ENCODE measurements at regions not wholly inside any gene's neighbourhood (a gene's known extent, or its start where the extent isn't known, plus 50 kb on each side); places are given as distances from the start of the nearest gene placed in this dataset.
"Not testable (repeated sequence)": the region's sequence is repeated elsewhere in the genome, so short reads cannot be mapped to it uniquely, and the experiment has no call there.

DNA sequence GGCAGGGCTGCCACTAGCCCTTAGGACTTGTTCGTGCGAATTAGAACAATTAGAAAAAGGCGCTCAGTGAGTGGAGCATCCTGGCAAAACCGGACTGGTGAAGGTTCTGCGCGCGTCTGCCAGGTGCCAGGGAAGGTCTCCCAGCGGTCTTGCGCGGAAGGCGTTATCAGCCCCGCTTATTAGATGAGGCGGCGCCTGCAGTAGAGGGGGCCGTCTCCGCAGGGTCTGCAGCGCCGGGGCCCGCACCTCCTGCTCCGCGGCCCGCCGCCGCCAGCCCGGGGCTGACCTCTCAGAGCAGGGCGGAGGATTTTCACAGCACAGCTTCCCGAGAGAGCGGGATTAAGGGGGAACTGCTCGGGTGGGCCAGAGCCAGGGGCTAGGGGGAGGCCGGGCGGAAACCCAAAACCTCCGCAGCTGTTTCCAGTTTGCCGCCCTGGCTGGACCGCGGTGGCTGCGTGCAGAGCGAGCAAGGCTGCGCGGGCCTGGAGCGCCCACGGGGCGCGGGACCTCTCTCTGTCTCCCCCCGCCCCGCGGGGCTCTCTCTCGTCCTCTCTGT, 155.2 kb downstream of the FOXD2 start:
- no peak for DNase-seq (ENCODE audit: extremely low read depth, low read depth, low spot score)

DNA sequence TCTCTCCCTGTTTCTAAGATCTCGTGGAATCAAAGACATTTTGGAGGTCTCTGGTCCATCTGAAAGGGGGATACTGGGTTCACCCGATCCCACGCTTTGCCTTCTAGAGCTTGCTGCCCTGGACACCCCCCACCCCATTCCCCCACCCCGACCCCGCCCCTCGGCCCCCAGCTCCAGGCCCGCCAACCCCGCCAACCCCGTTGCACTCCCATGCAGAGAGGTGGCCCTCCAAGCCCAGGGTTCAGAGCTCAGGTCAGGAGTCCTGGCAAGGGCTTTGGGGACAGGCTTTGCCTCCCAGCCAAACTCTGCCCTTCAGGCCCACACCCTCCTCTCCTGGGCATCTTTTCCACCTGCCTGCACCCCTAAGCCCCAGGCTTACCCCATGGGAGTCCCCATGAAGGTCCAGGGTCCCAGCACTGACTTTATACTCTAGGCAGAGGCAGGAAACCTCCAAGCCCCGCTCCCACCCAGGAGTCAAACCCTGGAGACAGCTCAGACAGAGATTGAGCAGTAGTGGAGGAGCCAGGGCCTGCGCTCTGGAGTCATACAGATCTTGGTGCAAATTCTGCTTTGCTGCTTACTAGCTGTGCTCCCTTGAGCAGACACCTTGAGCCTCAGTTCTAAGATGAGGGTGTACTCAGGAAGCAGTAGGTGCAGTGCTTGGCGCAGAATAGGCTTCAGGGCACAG, 155.9 kb downstream of the FOXD2 start:
- no peak for DNase-seq (ENCODE audit: extremely low read depth, low read depth, low spot score)

DNA sequence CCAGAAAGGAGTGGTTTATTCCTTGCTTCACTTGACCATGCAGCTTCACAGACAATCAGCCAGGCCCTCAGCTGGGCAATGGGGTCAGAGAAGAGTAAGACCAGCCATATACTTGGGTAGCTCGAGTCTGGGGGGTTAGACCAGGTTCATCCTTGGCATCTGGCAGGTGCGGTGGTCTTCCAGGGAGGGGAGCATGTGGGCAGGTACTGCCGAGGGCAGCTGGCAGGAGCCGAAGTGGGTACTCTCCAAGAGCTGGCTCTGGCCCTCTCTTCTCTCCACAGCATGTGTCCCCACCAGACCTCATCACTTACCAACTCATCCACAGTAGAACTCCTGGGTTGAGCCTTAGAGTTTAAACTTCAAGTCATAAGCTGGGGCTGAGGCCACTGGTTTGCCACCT, 156.8 kb downstream of the FOXD2 start:
- no peak for DNase-seq (ENCODE audit: extremely low read depth, low read depth, low spot score)

DNA sequence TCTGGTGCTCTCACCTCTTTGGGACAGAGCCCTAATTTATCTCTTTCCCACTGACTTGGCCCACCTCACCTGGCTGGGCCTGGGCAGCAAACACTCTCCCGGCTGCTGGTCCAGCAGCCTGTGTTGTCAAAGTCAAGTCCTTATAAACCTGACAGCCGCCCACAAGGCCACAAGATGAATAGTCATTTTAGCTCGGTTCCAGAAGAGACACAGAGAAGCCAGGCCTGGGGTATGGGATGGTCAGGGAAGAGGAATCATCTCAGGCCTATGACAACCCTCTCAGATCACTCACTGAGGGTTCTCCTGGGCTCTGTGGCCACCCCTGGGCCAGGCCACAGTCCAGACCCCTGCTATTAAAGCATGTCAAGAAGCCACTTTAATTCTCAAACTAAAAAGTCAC, 158.5 kb downstream of the FOXD2 start:
- DNase-seq (ENCODE audit: extremely low read depth, low read depth, low spot score) = no peak

DNA sequence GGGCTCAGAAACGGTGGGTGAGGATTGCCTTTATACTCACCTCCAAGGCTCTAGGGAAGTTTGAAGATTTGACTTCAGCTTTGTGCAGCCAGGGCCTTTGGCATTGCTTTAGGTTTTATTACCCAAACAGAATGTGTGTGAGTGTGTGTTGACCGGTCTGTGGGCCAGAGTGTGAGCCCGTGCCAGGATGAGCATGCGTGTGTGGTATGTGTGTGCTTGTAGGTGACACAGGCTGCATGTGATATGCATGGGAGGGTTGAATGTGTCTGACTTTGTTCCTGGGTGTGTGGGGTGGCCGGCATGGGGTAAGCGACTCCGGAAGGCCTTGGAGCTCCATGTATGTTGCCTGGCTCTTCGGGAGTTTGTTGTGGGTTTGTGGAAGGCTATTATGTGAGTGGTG, 160.5 kb downstream of the FOXD2 start:
- no peak for DNase-seq (ENCODE audit: extremely low read depth, low read depth, low spot score)

DNA sequence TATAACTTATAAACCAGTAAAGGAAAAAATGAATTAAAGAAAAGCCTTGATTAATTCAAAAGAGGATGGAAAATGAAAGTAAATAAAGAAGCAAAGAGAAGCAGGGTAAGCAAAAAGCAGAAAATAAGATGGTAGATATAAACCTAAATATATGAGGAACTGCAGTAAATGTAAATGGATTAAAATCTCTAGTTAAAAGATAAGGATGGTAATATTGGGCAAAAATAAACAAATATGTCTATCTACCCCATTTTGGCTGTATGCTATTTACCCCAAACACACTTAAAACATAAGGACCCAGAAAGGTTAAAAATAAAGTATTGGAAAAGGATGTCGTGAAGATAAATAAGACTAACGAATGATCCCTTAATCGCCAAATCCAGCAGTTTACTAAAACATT, 161.9 kb downstream of the FOXD2 start:
- DNase-seq (ENCODE audit: extremely low read depth, low read depth, low spot score) = no peak

DNA sequence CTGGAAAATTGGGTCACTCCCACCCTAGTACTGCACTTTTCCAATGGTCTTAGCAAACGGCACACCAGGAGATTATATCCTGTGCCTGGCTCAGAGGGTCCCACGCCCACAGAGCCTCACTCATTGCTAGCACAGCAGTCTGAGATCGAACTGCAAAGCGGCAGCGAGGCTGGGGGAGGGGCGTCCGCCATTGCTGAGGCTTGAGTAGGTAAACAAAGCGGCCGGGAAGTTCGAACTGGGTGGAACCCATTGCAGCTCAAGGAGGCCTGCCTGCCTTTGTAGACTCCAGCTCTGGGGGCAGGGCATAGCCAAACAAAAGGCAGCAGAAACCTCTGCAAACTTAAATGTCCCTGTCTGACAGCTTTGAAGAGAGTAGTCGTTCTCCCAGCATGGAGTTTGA, 164.6 kb downstream of the FOXD2 start:
- not testable (repeated sequence) for DNase-seq (ENCODE audit: extremely low read depth, low read depth, low spot score)

DNA sequence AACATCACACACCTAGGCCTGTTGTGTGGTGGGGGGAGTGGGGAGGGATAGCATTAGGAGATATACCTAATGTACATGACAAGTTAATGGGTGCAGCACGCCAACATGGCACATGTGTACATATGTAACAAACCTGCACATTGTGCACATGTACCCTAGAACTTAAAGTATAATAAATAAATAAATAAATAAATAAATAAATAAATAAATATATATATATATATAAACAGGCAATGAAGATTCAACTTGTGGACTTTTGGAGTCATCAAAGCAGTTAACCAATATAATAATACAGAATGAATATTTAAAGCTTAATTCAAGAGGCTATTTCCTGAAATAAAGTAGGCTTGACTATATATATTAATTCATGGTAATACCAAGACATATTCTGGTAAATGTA, 167.0 kb downstream of the FOXD2 start:
- DNase-seq (ENCODE audit: extremely low read depth, low read depth, low spot score) = not testable (repeated sequence)

DNA sequence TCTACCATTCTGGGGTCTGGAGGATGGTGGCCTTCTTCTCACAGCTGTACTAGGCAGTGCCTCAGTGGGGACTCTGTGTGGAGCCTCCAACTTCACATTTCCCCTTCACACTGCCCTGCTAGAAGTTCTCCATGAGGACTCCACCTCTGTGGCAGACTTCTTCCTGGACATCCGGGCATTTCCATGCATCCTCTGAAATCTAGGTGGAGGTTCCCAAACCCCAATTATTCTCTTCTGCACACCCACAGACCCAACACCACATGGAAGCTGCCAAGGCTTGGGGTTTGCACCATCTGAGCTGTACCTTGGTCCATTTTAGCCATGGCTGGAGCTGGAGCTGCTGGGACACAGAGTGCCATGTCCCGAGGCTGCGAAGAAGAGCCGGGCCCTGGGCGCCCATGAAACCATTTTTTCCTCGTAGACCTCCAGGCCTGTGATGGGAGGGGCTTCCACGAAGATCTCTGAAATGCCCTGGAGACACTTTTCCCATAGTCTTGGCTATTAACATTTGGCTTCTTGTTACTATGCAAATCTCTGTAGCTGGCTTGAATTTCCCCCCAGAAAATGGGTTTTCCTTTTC, 170.5 kb downstream of the FOXD2 start:
- DNase-seq (ENCODE audit: extremely low read depth, low read depth, low spot score) = no peak

DNA sequence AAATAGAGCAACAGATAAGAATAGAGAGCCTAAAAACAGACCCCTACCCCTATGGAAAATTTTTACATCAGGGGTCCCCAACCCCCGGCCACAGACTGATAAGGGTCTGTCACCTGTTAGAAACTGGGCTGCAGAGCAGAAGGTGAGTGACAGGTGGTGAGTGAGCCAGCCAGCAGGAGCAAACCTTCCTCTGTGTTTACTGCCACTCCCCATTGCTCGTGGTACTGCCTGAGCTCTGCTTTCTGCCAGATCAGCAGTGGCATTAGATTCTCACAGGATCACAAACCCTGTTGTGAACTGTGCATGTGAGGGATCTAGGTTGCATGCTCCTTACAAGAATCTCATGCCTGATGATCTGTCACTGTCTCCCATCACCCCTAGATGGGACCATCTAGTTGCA, 174.1 kb downstream of the FOXD2 start:
- no peak for DNase-seq (ENCODE audit: extremely low read depth, low read depth, low spot score)

DNA sequence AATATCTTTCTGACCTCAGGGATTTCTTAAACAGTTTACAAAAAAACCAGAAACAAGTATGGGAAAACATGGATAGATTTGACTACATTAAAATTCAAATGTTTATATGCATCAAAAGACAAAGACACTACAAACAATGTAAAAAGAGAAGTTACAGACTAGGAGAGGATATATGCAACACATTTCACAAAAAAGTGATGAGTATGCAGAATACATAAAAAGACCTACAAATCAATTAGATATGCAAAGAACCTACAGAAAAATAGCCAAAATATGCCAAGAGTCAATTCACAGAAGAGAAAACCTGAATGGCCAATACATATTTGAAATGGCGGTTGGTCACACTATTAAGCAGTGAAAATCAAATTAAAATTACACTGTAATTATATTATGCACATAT, 175.0 kb downstream of the FOXD2 start:
- no peak for DNase-seq (ENCODE audit: extremely low read depth, low read depth, low spot score)

DNA sequence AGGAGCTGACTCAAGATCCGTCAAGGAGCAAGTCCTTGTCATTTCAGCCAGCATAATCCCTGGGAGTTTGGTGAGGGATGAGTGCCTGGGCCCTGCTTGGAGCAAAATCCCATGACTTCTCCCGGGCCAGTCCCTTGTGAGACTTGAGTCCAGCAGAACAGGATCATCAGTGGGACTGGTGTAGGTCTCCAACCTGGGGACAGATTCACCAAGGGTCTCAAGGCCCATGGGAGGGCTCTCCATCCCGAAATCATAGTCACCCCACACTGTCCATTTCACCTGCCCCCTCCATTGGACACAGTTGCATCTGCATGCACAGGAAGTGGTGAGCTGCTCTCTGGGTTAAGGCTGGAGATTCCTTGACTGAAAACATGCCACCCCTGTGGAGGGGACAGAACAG, 178.2 kb downstream of the FOXD2 start:
- DNase-seq (ENCODE audit: extremely low read depth, low read depth, low spot score) = no peak

DNA sequence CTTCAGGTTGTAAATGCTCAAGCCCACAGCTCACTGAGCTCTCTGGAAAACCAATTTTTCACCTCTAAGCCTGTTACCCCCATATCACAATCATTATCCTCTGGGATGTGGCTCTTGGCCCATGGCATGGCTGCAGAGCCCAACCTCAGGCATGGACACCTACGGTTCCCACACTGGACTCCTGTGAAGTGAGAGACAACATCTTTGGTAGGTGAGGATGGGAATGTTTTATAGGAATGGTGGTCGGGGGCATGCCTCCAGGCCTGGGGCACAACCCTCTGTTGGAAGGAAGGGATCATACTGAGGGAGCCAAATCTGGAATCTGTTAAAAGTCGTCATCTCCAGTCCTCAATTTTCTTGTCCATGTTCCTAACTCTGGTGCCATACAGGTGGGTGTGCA, 179.1 kb downstream of the FOXD2 start:
- no peak for DNase-seq (ENCODE audit: extremely low read depth, low read depth, low spot score)

DNA sequence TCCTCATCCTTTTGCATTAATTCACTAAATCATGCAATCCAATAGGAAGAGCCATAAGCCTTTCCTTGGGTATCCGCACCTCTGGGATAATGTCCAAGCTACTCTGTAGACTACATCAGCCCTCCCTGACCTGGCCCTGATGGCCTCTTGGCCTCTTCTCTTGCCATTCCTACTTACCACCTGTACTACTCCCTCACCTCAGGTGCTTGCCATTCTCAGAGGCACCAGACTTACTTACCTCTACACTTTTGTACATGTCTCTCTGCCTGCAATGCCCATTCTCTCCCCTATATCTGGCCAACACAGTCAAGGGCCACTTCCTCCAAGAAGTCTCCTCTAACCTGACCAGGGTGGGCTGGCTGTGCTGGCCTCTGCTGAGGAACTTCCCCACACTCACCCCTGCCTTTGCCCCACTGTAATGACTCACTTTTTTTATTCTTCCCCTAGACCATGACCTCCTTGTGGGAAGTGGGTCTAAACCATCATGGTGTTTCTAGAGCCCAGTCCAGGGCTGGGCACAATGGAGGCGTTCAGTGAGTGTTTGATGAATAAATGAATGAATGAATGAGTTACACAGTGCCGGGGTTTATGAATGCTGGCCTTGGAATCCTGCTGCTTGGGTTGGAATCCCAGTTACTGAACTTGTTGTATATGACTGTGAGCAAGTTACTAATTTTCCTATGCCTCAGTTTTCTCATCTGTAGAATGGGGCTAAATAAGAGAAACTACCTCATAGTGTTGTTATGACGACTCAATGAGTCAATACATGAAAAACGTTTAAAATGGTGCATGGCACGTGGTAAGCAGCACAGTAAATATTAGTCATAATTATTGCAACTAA, 179.8 kb downstream of the FOXD2 start:
- DNase-seq (ENCODE audit: extremely low read depth, low read depth, low spot score) = no peak

DNA sequence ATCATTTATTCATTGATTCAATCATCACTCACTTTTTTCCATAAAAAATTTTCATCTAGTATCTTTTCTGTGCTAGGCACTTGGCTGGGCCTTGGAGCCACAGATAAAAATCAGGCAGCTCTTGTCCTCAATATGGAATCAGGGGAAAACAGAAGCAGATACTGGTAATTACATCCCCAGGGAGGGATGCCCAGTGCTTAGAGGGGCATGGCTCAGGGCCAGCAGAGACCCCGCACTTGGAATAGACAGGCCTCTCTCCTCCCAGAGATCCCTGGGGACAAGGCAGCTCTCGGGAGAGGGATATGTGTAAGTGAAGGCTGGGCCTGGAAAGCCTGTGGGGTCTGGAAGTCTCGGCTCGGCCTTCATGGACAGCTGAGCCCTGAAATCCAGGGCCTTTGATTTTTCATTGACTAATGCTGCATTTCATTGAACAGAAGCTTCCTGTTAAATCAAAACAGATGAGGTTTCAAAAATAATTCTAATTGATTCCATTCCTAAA, 180.4 kb downstream of the FOXD2 start:
- no peak for DNase-seq (ENCODE audit: extremely low read depth, low read depth, low spot score)

DNA sequence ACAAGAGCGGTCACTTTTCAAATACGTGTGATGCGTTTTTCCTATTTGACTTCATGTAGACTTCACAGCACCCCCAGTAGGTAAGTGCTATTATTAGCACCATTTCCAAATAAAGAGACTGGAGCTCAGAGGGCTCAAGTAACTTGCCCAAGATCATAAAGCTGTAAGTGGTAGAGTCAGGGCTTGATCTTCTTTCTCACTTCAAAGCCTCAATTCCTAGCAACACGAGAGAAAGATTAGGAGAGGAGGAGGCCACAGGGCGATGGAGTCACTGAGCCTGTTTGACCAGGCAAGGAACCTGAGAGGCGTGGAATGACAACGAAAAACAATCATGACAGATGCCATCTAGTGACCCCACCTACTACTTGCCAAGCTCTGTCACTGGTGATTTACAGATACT, 181.0 kb downstream of the FOXD2 start:
- DNase-seq (ENCODE audit: extremely low read depth, low read depth, low spot score) = no peak

DNA sequence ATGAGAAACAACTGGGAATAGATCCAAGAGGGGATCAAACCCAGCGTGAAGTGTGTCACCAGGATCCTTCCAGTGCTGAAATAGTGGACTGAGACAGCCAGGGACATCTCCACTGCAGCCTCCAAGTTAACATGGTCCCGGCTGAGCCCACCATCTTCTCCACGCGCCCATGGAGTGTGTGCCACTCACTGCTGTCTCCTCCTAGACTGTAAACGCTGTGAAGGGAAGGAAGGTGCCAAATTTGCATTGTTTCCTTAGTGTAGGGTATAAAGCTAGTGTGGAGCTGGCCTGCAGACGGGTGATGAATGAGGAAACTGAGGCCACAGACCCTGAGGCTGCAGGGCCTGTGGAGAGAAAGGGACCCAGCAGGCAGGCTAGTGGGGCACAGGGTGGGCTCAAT, 183.6 kb downstream of the FOXD2 start:
- DNase-seq (ENCODE audit: extremely low read depth, low read depth, low spot score) = no peak

DNA sequence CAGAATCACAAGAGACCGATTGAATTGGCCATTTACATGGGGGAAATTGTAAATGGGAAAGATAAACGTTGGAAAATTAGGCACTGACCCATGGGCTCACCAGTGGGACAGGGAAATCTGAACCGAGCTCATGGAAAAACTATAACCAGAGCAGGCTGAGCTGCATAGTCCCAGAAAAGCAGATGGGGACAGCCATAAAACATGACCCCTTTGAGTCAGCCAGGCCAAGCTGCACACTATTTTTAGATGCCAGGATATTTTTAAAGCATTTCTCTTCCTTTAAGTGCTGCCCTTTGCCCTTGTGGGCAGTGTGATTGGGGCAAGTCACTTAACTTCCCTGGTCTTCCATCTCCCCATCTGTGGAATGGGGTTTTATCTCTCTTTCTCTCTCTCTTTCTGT, 184.1 kb downstream of the FOXD2 start:
- DNase-seq (ENCODE audit: extremely low read depth, low read depth, low spot score) = no peak

DNA sequence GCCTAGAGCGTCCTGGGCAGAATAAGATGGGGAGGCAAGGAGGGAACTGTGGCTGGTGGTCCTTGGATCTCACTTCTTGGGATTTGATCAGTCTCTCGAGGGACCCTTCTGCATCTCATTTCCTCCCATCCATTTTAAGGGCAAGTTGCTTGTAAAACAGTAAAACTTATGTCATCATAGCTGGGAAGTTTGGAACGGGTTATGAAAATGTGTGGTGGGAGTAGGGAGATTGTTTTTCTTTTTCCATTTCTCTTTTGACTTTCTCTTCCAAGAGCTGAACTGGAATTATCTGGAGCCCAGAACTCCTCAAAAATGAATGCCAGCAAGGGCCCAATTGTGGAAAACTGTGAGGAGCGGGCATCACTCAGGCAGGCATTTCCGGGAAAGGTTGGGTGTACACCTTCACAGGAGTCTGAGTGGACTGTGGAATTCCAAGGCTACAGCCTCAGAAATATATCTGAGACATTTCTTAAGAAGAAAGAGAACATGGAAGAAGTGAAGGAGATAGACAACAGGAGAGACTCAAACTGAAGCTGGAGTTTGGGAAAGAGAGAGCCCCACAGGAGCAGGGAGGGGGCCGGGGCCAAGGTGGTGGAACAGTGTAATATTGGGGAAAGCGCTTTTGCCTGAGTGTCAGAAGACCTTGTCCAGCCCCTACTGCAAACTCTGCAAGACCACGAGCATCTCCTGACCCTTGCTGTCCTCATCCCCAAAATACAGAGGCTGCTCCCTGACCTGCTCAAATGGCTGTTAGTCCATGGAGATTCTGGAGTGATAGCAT, 185.1 kb downstream of the FOXD2 start:
- DNase-seq (ENCODE audit: extremely low read depth, low read depth, low spot score) = no peak

DNA sequence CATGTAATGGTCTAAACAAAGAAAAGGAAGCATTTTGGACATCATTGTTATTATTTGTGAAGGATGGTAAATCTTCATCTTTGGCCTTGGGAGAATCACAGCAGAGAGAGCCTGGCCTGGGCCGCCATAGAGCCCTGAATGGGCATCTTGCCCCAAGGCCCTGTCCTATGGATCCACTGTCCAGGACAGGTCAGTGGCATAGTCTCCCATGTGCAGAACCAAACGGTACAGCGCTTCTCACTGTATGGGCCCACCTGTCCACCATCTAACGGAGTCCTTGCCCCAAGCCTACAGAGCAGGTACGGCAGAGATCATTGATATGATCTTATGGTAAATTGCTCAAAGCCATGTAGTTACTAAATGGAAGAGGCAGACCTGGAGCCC, 185.7 kb downstream of the FOXD2 start:
- no peak for DNase-seq (ENCODE audit: extremely low read depth, low read depth, low spot score)

DNA sequence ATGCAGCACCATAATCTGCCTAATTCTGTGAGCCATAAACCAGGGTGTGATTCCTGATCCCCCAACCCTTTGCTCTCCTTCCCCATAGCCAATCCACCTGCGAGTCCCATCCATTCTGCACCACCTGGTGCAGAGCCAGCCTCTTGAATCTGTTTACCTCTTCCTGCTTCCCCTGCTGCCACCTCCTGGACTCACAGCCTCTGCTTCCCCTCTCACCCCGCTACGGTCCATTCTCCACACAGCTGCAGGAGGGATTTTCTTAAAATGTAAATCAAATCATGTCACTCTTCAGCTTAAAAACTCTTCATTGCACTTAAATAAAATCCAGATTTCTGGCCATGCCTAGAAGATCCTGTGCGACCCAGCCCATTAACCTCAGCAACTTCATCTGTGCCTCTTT, 186.7 kb downstream of the FOXD2 start:
- DNase-seq (ENCODE audit: extremely low read depth, low read depth, low spot score) = no peak
